ENCODE measurements at regions not wholly inside any gene's neighbourhood (a gene's known extent, or its start where the extent isn't known, plus 50 kb on each side); places are given as distances from the start of the nearest gene placed in this dataset.

- BruUV-seq (replicated peaks): no TSS peak
- TF ChIP-seq SRF (IDR thresholded peaks at IDR 0.05; ENCODE audit: low read depth) (no peak), SP1 (IDR thresholded peaks at IDR 0.05; ENCODE audit: low read depth) (no peak), SIN3A (IDR thresholded peaks at IDR 0.05; ENCODE audit: low read depth) (no peak), CEBPB (IDR thresholded peaks at IDR 0.05; ENCODE audit: low read depth) (no peak), EZH2phosphoT487 (IDR thresholded peaks at IDR 0.05; ENCODE audit: borderline replicate concordance) (no peak), CTCF (IDR thresholded peaks at IDR 0.05 in 2 of 3, conservative IDR thresholded peaks at IDR 0.05 in 1 of 3; ENCODE audit: borderline replicate concordance in 1 of 3, insufficient read depth in 1 of 3, low read depth in 2 of 3, low read length in 2 of 3) (no peak), YY1 (IDR thresholded peaks at IDR 0.05; ENCODE audit: extremely low read depth, insufficient replicate concordance, low read depth, low read length) (no peak), MAX (IDR thresholded peaks at IDR 0.05) (no peak), ATF3 (IDR thresholded peaks at IDR 0.05) (no peak), POLR2A (IDR thresholded peaks at IDR 0.05; ENCODE audit: borderline replicate concordance, extremely low read depth, insufficient read depth, insufficient read length) (no peak), REST (IDR thresholded peaks at IDR 0.05; ENCODE audit: low read depth) (no peak), POLR2AphosphoS5 (IDR thresholded peaks at IDR 0.05; ENCODE audit: low read depth, low read length) (no peak), CBX3 (IDR thresholded peaks at IDR 0.05; ENCODE audit: low read depth) (no peak), FOSL1 (IDR thresholded peaks at IDR 0.05; ENCODE audit: low read depth) (no peak), ZBTB33 (IDR thresholded peaks at IDR 0.05; ENCODE audit: extremely low read depth, insufficient replicate concordance, low read length) (no peak), ZNF274 (IDR thresholded peaks at IDR 0.05; ENCODE audit: low read depth, low read length) (no peak), EZH2 (IDR thresholded peaks at IDR 0.05) (no peak), RAD21 (IDR thresholded peaks at IDR 0.05; ENCODE audit: low read depth) (no peak), JUND (IDR thresholded peaks at IDR 0.05) (no peak), ZFX (IDR thresholded peaks at IDR 0.05) (no peak)
- Histone ChIP-seq H3K36me3 (ENCODE audit: control insufficient read depth in 1 of 2, insufficient read depth in 2 of 2, low read length in 2 of 2) (no peaks in the 10 kb centered on the region), H3K9me3 (ENCODE audit: control insufficient read depth in 1 of 2, insufficient read depth in 1 of 2, low read depth in 1 of 2, low read length in 2 of 2) (0 out of 4 replicates have a peak, but pooled peaks cover 0 to 7% of the 10 kb centered on the region in 2 experiments), H3K4me2 (ENCODE audit: low read length) (no peak overlapping the region), H3K9ac (ENCODE audit: low read length) (no peak overlapping the region), H2AFZ (ENCODE audit: low read depth, low read length, poor library complexity, severe bottlenecking) (no peak overlapping the region), H3K9me2 (ENCODE audit: insufficient read depth) (no peaks in the 10 kb centered on the region), H3K4me3 (replicated peaks in 1 of 2; ENCODE audit: low read depth in 1 of 2, low read length in 2 of 2) (no peak overlapping the region), H3K27me3 (ENCODE audit: insufficient read depth, low read length) (no peaks in the 10 kb centered on the region), H3K4me1 (ENCODE audit: control insufficient read depth in 1 of 2, insufficient read depth in 2 of 2, low read length in 2 of 2) (no peaks in the 10 kb centered on the region), H3K79me2 (ENCODE audit: insufficient read depth, low read length) (no peaks in the 10 kb centered on the region), H3K27ac (ENCODE audit: low read depth, low read length) (no peak overlapping the region), H4K20me1 (ENCODE audit: insufficient read depth) (no peaks in the 10 kb centered on the region)
- intact Hi-C loops (cut with micrococcal nuclease): no loop called here
- CTCF ChIA-PET: no interaction called here
- RAD21 ChIA-PET (ENCODE audit: low non-redundant PET in 1 of 2, low total read pairs in 2 of 2, uncharacterized antibody in 2 of 2, unreplicated experiment in 2 of 2): no interaction called here
- ATAC-seq: no peak
- DNase-seq (ENCODE audit: low read depth, low spot score): no peak
- POLR2A ChIA-PET: no interaction called here
Measured at GRCh38 chr6:62479697-62480220, 193.7 kb upstream of the KHDRBS2 start.
